GM13977 (cell line): ENCODE measurements at regions not wholly inside any gene's neighbourhood (a gene's known extent, or its start where the extent isn't known, plus 50 kb on each side); places are given as distances from the start of the nearest gene placed in this dataset.

ENCODE experiments used
- DNase-seq: peaks from one replicate; pipeline ENCODE4 v3.0.0; 2012; ENCODE audit warnings: low spot score
- CTCF ChIP-seq: IDR thresholded peaks from 2 replicates; pipeline ENCODE4 v1.5.1; 2012; ENCODE audit warnings: mild to moderate bottlenecking, control low read depth; ENCODE audit not compliant: insufficient read depth; ENCODE audit errors: extremely low read depth, missing control alignments
- in situ Hi-C: fragments of 300-500 bp; cut with MboI; formaldehyde crosslinking; loops from one replicate; pipeline ENCODE4 v1.12.0; 2022; ENCODE audit warnings: low sequenced_read_pairs, low pct_unique_long_range_greater_than_20kb, mixed read lengths, inconsistent platforms; ENCODE audit not compliant: unreplicated experiment

- in situ Hi-C loops, result no loop called here
- no peak for TF ChIP-seq CTCF
- DNase-seq, result no peak
These were observed 283.9 kb downstream of the SMARCA1 start for GRCh38 chrX:129239371-129239770.

GRCh38 chrX:129238011-129238410 lies 285.3 kb downstream of the SMARCA1 start:
- TF ChIP-seq CTCF, result no peak
- DNase-seq, result no peak
- in situ Hi-C loops, result no loop called here

- in situ Hi-C loops, result no loop called here
- TF ChIP-seq CTCF, result no peak
- no peak for DNase-seq
These were observed 287.4 kb downstream of the SMARCA1 start for GRCh38 chrX:129235903-129236302.

- in situ Hi-C loops, result no loop called here
- no peak for DNase-seq
- TF ChIP-seq CTCF, result no peak
These were observed 289.5 kb downstream of the SMARCA1 start for GRCh38 chrX:129233786-129234185.

- no peak for TF ChIP-seq CTCF
- DNase-seq, result no peak
- in situ Hi-C loops, result no loop called here
These were observed 292.3 kb downstream of the SMARCA1 start for GRCh38 chrX:129230850-129231512.

GRCh38 chrX:129230168-129230567 lies 293.1 kb downstream of the SMARCA1 start:
- in situ Hi-C loops, result no loop called here
- TF ChIP-seq CTCF, result no peak
- no peak for DNase-seq

GRCh38 chrX:129227366-129227765 lies 295.9 kb downstream of the SMARCA1 start:
- no peak for DNase-seq
- no peak for TF ChIP-seq CTCF
- in situ Hi-C loops, result no loop called here
